IPS-18c (cell line): ENCODE measurements at regions not wholly inside any gene's neighbourhood (a gene's known extent, or its start where the extent isn't known, plus 50 kb on each side); places are given as distances from the start of the nearest gene placed in this dataset.

Experiments
- H3K4me3 ChIP-seq: 2 replicates; pipeline ENCODE4 v1.7.0; 2013; ENCODE audit warnings: low read depth, mild to moderate bottlenecking, low read length, moderate library complexity; ENCODE audit not compliant: insufficient read depth
- H3K9me3 ChIP-seq: one replicate; pipeline ENCODE4 v1.6.1; 2013; ENCODE audit warnings: mild to moderate bottlenecking, low read length, moderate library complexity; ENCODE audit not compliant: control insufficient read depth, insufficient read depth

DNA sequence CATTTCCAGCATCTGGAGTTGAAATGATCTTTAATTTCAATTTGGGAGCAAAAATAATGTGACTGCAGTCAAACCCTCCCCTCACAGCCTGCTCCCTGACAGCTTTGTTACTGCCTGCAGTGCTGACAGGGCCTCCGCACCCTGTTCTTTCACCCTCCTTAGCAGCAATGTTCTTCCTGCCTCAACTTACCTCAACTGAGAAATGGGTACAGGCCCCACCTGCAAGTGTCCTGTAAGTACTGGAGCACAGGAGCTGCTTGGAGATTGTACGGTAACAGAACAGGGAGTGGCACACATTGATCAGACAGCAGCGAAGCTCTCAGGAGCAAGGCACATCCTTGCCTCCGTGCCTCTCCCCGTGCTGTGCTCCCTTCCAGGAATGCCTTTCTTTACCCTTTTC, 131.3 kb downstream of the CHST1 start:
- Histone ChIP-seq H3K9me3 (no peaks in the 10 kb centered on the region), H3K4me3 (no peak overlapping the region)

DNA sequence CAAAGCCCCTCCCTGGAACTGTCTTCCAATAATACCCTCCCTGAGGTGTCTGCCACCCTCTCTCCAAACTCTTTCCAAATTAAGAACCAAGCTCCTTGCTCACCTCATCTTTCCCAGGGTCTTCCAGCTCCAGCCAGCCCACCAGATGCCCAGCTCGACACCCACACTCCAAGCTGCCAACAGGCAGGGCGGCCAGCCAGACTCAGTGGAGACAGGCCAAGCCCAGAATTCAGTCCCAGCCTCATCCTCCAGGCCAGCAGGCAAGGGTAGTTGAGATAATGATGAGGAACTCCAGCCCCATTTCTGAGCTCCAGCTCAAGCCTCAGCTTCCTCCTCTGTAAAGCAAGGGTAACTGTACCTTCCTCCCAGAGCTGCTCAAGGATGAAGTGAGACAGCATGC, 132.9 kb downstream of the CHST1 start:
- no peak overlapping the region for H3K4me3 ChIP-seq

GRCh38 chr11:45530776-45531175, 134.6 kb downstream of the CHST1 start:
- no peak overlapping the region for H3K4me3 ChIP-seq
- H3K9me3 ChIP-seq, result no peaks in the 10 kb centered on the region

More for the DNA sequence above, 132.9 kb downstream of the CHST1 start:
- H3K9me3 ChIP-seq, result no peaks in the 10 kb centered on the region

- no peak overlapping the region for H3K4me3 ChIP-seq
- H3K9me3 ChIP-seq, result no peaks in the 10 kb centered on the region
Measured at GRCh38 chr11:45530111-45530510, 135.3 kb downstream of the CHST1 start.

DNA sequence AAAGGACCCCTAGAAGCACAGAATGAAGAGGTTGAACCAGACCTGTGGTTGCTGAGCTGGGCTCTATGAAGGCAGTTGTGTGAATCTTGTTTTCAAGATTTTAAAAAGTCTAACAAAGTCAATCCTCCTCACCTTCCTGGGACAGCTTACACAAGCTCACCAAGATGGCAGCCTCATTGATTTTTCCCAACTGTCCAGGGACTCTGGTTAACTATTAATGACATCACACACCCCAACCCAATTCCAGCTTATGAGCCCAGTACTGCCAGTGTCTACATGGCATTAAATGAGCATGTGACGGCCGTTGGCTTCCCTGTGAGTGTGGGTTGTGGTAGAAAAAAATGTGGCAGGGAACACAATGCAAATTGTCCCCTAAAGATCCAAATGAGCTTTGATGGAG, 137.0 kb downstream of the CHST1 start:
- Histone ChIP-seq H3K4me3 (no peak overlapping the region), H3K9me3 (no peaks in the 10 kb centered on the region)

DNA sequence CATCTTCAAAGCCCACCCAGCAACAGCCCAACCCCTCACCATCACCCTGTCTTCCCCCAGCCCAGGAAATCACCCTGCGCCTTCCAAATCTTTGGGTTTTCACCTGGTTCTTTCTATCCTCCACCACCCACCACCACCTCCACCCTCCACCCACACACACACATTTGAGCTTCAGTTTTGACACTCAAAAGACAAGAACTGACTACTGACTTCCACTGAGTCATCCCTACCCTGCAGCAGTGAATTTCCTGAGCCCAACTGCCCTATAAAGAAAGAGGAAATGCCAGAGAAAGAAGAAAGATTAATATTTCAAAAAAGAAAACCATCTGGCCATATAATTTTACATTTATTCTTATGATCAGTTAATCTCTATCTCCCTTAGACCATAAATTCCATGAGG, 137.5 kb downstream of the CHST1 start:
- H3K9me3 ChIP-seq, result no peaks in the 10 kb centered on the region
- H3K4me3 ChIP-seq, result no peak overlapping the region

GRCh38 chr11:45525393-45525792, 140.0 kb downstream of the CHST1 start:
- Histone ChIP-seq H3K4me3 (no peak overlapping the region), H3K9me3 (no peaks in the 10 kb centered on the region)

DNA sequence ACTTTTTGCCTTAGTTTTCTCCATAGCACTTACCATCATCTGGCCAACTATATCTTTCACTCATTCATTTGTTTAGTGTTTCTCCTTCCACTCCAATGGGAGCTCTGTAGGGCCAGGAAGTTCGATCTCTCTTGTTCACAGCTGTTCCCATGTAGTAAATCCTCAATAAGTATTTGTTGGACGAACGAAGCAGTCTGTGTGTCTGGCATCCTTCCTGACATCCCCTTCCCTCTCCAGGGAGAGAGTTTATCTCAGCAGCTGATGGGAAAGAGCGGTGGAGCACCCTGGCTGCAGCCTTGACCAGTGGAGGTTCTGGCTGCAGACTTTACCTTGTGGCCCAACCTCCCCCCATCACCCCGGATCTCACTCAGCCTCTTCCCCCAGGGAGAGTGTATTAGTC, 141.7 kb downstream of the CHST1 start:
- no peaks in the 10 kb centered on the region for H3K9me3 ChIP-seq
- no peak overlapping the region for H3K4me3 ChIP-seq

DNA sequence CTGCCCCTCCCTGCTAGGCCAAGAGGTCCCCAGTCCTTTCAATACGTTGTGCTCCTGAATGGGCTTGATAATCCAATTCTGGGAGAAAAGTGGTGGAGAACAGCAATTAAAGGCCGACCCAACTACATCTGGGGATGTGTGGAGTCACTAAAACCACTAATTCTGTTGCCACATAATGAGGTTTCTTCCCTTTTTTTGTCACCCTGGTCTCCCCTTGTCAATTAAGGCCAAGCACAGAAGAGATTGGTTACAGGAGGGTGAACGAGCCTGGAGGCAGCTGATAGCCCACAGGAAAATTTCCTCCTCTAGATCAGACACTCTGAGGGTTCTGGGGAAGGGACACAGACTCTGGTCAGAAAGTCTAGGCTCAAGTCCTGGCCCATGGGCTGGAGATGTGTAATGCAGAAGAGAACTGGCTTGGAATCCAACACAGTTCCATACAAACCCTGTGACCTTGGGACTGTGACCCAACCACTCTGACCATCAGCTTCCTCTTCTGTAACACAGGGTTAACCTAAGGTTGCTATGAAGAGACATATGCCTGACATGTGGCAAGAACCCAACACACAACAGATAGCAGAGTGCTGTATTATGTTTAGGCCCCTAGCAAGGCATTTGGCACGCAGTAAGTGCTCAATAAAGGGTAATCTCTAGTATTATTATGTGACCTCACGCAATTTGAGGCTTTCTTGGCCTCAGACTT, 146.4 kb downstream of the CHST1 start:
- Histone ChIP-seq H3K4me3 (no peak overlapping the region), H3K9me3 (no peaks in the 10 kb centered on the region)

DNA sequence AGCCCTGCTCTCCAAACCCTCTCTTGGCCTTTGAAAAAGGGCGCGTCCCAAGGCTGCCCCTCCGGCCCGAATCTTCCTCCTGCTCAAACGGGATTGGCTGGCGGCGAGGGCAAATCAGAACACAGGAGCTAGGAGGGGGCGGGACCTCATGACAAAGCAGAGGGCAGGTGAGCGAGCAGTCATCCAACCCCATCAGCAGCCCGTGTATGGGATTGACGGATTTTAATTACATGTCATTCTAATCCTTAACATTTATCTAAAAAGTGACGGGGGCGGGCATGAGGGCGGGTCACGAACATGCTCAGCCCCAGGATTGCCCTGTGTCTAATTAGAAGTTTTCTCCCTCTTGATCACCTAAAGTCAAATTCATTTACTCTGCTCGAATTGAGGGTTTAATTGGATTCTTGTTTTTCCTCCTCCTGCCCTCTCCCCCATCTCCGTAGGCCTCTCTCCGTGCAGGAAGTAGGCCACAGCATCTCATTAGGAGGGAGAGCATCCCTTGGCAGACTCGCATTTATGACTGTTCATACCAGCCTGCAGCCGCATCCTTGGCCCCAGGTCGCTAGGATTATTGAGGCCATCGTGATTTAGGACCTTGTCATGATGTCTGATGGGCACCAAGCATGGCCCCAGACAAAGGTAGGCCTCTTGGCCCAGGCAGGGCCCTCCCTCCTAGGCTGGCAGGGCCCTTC, 147.1 kb downstream of the CHST1 start:
- Histone ChIP-seq H3K4me3 (no peak overlapping the region), H3K9me3 (no peaks in the 10 kb centered on the region)

DNA sequence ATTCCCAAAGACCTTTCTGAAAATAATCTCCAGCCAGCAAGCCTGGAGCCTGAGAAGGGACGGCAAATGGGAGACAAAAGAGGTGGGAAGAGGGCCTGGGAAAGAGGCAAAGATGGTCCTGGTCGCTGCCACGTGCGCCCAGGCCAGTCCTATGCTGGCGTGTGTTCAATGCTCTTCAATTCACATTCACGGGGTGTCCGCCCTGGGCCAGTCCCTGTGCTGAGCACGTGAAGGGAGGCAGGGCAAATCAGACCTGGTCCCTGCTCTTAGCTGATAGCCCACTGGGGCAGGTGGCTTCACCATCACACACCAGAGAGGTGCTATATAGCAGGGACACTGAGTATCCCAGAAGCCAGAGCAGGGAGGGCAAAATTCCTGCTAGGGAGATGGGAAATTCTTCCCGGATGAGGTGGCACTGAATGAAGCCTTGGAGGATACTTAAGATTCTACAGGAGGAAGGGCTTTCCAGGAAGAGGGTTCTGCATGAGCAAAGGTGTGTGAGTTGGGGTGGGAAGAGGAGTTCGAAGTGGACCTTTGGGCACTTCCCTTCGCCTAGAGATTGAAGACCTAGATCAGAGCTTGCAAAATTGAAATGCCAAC, 148.2 kb downstream of the CHST1 start:
- Histone ChIP-seq H3K4me3 (no peak overlapping the region), H3K9me3 (no peaks in the 10 kb centered on the region)

- no peaks in the 10 kb centered on the region for H3K9me3 ChIP-seq
- H3K4me3 ChIP-seq, result no peak overlapping the region
Measured at GRCh38 chr11:45513821-45514340, 151.5 kb downstream of the CHST1 start.

DNA sequence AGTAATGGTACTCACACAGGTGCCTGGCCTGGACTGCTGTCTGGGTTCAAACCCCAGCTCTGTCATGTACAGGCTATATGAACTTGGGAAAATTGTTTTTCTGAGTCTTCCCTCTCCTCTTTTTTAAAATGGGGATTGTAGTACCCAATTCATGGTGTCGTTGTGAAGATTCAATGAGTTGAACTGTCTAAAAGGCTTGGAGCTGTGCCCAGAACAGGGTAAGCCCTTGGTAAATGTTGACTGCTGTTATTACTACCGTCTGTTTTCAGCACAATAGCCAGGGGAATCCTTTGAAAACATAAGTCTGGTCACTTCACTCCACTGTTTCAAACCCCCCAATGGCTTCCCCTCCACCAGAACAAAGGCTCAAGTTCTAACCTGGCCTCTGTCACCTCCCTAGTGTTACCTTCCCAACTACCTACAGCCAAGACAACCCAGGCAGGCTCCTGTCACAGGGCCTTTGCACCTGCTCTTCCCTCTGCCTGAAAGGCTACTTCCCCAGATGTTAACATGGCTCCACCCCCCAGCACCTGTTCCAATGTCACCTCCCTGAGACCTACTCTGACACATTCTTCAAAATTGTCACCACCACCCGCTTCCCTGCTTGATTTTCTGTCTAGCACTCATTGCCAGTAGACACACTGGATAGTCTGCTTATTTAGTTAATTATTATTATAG, 152.8 kb downstream of the CHST1 start:
- Histone ChIP-seq H3K9me3 (no peaks in the 10 kb centered on the region), H3K4me3 (no peak overlapping the region)

- Histone ChIP-seq H3K9me3 (no peaks in the 10 kb centered on the region), H3K4me3 (no peak overlapping the region)
Measured at GRCh38 chr11:45511566-45511965, 153.9 kb downstream of the CHST1 start.

DNA sequence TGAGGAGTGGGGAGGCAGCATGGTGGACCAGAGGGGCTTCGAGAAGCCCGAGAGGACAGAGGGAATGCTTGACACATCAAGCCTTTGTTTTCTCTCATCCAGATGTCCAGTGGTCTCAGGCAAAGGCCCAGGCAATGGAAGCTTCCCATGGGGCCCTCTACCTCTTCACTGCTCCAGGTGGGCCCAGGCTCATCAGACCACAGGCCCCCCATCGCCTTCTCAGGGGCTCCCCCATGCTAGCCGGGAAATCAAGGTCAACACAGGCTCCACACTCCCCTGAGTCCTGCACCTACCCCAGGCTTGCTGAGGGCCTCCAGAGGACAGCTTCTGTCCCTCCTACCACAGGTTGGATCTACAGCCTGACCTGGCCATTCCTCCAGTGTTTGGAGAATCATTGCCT, 157.5 kb downstream of the CHST1 start:
- Histone ChIP-seq H3K9me3 (no peaks in the 10 kb centered on the region), H3K4me3 (no peak overlapping the region)

- Histone ChIP-seq H3K4me3 (no peak overlapping the region), H3K9me3 (no peaks in the 10 kb centered on the region)
Measured at GRCh38 chr11:45503311-45503710, 162.1 kb downstream of the CHST1 start.

GRCh38 chr11:45502226-45502545, 163.2 kb downstream of the CHST1 start:
- H3K4me3 ChIP-seq, result no peak overlapping the region
- no peaks in the 10 kb centered on the region for H3K9me3 ChIP-seq
